ENCODE measurements at regions not wholly inside any gene's neighbourhood (a gene's known extent, or its start where the extent isn't known, plus 50 kb on each side); places are given as distances from the start of the nearest gene placed in this dataset.

- H3K4me3 ChIP-seq (replicated peaks; ENCODE audit: low read depth, low read length) = no peak overlapping the region
- TF ChIP-seq CTCF (IDR thresholded peaks at IDR 0.05; ENCODE audit: low read length, missing control alignments) = no peak
- DNase-seq (ENCODE audit: low read depth) = no peak
Observed at GRCh38 chr7:131074585-131074984, 253.1 kb upstream of the MKLN1 start.

GRCh38 chr7:131075406-131075805 is 252.3 kb upstream of the MKLN1 start:
- no peak for TF ChIP-seq CTCF (IDR thresholded peaks at IDR 0.05; ENCODE audit: low read length, missing control alignments)
- H3K4me3 ChIP-seq (replicated peaks; ENCODE audit: low read depth, low read length) = no peak overlapping the region
- DNase-seq (ENCODE audit: low read depth) = no peak

- H3K4me3 ChIP-seq (replicated peaks; ENCODE audit: low read depth, low read length) = no peak overlapping the region
- peak; percentile 54 for DNase-seq (ENCODE audit: low read depth)
- no peak for TF ChIP-seq CTCF (IDR thresholded peaks at IDR 0.05; ENCODE audit: low read length, missing control alignments)
Observed at GRCh38 chr7:131076032-131076431, 251.6 kb upstream of the MKLN1 start.

GRCh38 chr7:131076711-131077181 is 250.9 kb upstream of the MKLN1 start:
- no peak overlapping the region for H3K4me3 ChIP-seq (replicated peaks; ENCODE audit: low read depth, low read length)

GRCh38 chr7:131077735-131078134 is 249.9 kb upstream of the MKLN1 start:
- H3K4me3 ChIP-seq (replicated peaks; ENCODE audit: low read depth, low read length) = no peak overlapping the region
- no peak for TF ChIP-seq CTCF (IDR thresholded peaks at IDR 0.05; ENCODE audit: low read length, missing control alignments)
- DNase-seq (ENCODE audit: low read depth) = no peak

More at GRCh38 chr7:131076711-131077181, 250.9 kb upstream of the MKLN1 start:
- no peak for TF ChIP-seq CTCF (IDR thresholded peaks at IDR 0.05; ENCODE audit: low read length, missing control alignments)
- peak; percentile 31 for DNase-seq (ENCODE audit: low read depth)

GRCh38 chr7:131080754-131081153 is 246.9 kb upstream of the MKLN1 start:
- no peak for DNase-seq (ENCODE audit: low read depth)
- H3K4me3 ChIP-seq (replicated peaks; ENCODE audit: low read depth, low read length) = no peak overlapping the region
- no peak for TF ChIP-seq CTCF (IDR thresholded peaks at IDR 0.05; ENCODE audit: low read length, missing control alignments)

- DNase-seq (ENCODE audit: low read depth) = no peak
- no peak for TF ChIP-seq CTCF (IDR thresholded peaks at IDR 0.05; ENCODE audit: low read length, missing control alignments)
- no peak overlapping the region for H3K4me3 ChIP-seq (replicated peaks; ENCODE audit: low read depth, low read length)
Observed at GRCh38 chr7:131081308-131081707, 246.4 kb upstream of the MKLN1 start.

Data from fibroblast of pulmonary artery (primary cell).